ENCODE measurements at regions not wholly inside any gene's neighbourhood (a gene's known extent, or its start where the extent isn't known, plus 50 kb on each side); places are given as distances from the start of the nearest gene placed in this dataset.

DNA sequence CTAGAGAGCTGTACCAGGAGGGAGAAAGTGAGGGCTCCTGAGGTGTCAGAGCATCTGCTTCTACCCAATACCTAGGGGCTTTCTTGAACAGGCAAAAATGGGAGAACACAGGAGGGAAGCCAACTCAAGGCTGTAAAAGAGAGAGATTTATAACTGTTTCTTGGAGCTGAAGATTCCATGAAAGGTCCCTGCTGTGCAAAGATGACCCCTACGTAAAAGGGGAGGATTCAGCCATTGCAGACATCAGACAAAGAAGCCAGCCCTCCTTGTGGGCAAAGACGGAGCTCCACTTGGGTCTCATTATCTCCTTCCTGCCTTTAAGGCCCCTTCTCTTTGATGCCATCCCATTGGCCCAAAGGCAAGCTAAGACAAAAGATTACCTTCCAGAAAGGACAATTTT lies 524.1 kb upstream of the CAMK1G start:
- TF ChIP-seq POLR2A (IDR thresholded peaks at IDR 0.05) (no peak), POLR2AphosphoS5 (IDR thresholded peaks at IDR 0.05; ENCODE audit: insufficient read depth in 1 of 2, low read depth in 1 of 2) (no peak)
- TF ChIP-seq, protein P1, sequence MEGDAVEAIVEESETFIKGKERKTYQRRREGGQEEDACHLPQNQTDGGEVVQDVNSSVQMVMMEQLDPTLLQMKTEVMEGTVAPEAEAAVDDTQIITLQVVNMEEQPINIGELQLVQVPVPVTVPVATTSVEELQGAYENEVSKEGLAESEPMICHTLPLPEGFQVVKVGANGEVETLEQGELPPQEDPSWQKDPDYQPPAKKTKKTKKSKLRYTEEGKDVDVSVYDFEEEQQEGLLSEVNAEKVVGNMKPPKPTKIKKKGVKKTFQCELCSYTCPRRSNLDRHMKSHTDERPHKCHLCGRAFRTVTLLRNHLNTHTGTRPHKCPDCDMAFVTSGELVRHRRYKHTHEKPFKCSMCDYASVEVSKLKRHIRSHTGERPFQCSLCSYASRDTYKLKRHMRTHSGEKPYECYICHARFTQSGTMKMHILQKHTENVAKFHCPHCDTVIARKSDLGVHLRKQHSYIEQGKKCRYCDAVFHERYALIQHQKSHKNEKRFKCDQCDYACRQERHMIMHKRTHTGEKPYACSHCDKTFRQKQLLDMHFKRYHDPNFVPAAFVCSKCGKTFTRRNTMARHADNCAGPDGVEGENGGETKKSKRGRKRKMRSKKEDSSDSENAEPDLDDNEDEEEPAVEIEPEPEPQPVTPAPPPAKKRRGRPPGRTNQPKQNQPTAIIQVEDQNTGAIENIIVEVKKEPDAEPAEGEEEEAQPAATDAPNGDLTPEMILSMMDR (IDR thresholded peaks at IDR 0.05) = no peak
